GM12873 (cell line): ENCODE measurements at regions not wholly inside any gene's neighbourhood (a gene's known extent, or its start where the extent isn't known, plus 50 kb on each side); places are given as distances from the start of the nearest gene placed in this dataset.

ENCODE experiments used
- TF ChIP-seq, protein P1 (sequence below): IDR thresholded peaks from 2 replicates; pipeline ENCODE4 v1.5.1; 2012; ENCODE audit warnings: low read depth, mild to moderate bottlenecking, moderate library complexity, low read length, control low read depth; ENCODE audit not compliant: insufficient read depth; ENCODE audit errors: missing control alignments

- TF ChIP-seq, protein P1, sequence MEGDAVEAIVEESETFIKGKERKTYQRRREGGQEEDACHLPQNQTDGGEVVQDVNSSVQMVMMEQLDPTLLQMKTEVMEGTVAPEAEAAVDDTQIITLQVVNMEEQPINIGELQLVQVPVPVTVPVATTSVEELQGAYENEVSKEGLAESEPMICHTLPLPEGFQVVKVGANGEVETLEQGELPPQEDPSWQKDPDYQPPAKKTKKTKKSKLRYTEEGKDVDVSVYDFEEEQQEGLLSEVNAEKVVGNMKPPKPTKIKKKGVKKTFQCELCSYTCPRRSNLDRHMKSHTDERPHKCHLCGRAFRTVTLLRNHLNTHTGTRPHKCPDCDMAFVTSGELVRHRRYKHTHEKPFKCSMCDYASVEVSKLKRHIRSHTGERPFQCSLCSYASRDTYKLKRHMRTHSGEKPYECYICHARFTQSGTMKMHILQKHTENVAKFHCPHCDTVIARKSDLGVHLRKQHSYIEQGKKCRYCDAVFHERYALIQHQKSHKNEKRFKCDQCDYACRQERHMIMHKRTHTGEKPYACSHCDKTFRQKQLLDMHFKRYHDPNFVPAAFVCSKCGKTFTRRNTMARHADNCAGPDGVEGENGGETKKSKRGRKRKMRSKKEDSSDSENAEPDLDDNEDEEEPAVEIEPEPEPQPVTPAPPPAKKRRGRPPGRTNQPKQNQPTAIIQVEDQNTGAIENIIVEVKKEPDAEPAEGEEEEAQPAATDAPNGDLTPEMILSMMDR: no peak
These were observed 396.9 kb upstream of the PAPPA start for GRCh38 chr9:115756736-115757135.

DNA sequence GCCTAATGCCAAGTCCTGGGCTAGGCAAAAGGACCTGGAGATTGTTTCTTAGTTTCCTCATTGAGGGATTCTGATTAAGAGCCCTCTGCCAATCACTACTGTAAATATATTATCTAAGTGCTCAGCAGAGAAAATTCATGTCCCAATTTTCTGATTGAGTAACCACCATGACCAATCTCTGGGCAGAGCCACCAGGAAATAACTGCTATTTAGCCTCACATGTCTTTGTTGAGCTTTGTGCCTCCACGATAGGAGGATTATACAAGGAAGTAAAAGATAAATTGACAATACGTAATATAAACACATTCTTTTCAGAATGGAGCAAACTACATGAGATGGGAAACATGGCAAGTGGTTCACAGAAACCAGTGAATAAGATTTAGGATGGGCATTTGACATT, 396.1 kb upstream of the PAPPA start:
- TF ChIP-seq, protein P1: no peak

DNA sequence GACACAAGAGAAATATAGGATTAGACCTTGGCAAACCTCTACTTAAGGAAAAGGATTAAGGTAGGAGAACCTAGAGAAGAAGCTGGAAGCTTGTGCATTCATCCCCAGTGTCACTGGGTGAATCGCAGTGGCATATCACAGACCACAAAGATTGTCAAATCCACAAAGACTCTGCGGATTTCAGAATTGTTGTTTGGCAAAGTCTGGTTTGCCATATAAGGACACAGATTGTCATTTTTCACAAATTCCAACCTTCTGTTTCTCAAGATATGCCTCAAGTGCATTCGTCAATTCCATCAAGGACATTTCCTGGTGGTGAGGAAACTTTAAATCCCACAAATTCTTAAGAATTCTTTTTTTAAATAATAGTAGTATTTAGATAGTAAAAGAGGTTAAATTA, 395.1 kb upstream of the PAPPA start:
- TF ChIP-seq, protein P1: no peak

GRCh38 chr9:115759426-115759825, 394.2 kb upstream of the PAPPA start:
- TF ChIP-seq, protein P1: no peak

DNA sequence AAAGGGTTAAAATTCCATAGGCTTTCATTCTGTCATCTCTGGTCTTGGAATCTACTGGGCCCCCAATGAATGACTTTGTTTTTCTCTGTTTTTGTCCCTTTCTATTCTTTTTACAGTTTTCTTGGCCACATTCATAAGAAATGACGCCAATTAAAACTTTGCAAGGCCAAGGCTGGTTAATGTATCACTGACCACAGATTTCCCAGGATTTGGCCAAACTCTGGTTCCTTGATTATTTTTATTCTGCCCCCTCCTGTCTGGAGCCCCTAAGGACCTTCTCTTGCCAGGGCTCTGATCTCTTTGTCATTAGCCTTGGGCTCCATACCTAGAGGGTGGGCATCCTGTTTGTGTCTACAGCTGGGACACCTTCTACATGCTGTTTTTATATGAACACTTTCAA, 388.9 kb upstream of the PAPPA start:
- TF ChIP-seq, protein P1: no peak

DNA sequence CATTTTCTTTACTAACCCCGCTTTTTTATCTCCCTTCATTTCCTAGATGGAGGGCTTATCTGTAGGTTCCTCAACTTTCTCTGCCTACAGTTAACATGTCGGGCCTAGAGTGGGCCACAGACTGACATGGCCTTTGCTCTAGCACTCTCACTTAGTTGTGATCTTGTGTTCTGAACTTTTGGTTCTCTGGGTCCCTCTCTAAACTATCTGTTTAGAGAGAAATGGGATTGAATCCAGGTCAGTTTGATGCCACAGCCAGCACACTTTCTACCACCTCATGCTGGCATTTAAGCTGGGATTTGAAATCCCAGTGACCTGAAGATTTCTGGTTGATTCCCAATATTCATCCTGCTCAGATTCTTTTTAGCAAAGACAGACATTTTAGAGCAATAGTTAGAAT, 388.5 kb upstream of the PAPPA start:
- TF ChIP-seq, protein P1: no peak

- TF ChIP-seq, protein P1: no peak
These were observed 387.1 kb upstream of the PAPPA start for GRCh38 chr9:115766370-115766955.
